Thyroid gland (tissue), 4 donors: ENCODE measurements at regions not wholly inside any gene's neighbourhood (a gene's known extent, or its start where the extent isn't known, plus 50 kb on each side); places are given as distances from the start of the nearest gene placed in this dataset.
"Not testable (repeated sequence)": the region's sequence is repeated elsewhere in the genome, so short reads cannot be mapped to it uniquely, and the experiment has no call there.

ENCODE experiments used
- DNase-seq, 2 donors: peaks; one replicate each; pipeline ENCODE4 v3.0.0-alpha.2; 2019
- H3K27ac ChIP-seq, 3 donors: fragments of 200-600 bp; sonication (generic); 1 replicate in 2 of 3; 2 replicates in 1 of 3; pipeline ENCODE4 v1.5.1; 2016 to 2019; ENCODE audit warnings: mild to moderate bottlenecking in 1 of 3, moderate library complexity in 1 of 3
- H3K27me3 ChIP-seq: fragments of 200-600 bp; sonication (generic); one replicate; pipeline ENCODE4 v1.5.1; 2019
- H3K36me3 ChIP-seq, 2 donors: fragments of 200-600 bp; sonication (generic); one replicate each; pipeline ENCODE4 v1.5.1; 2016 to 2019
- H3K4me1 ChIP-seq, 2 donors: fragments of 200-600 bp; sonication (generic); one replicate each; pipeline ENCODE4 v1.5.1; 2017 to 2019
- H3K4me3 ChIP-seq, 3 donors: fragments of 200-600 bp; sonication (generic); replicated peaks in 1 of 3; 1 replicate in 2 of 3; 2 replicates in 1 of 3; pipeline ENCODE4 v1.5.1; 2016; ENCODE audit warnings: mild to moderate bottlenecking in 1 of 3
- H3K9me3 ChIP-seq: fragments of 200-600 bp; sonication (generic); one replicate; pipeline ENCODE4 v1.5.1; 2017
- POLR2A ChIP-seq, 2 donors: fragments of 450-650 bp; IDR thresholded peaks; one replicate each; pipeline ENCODE4 v1.6.1; 2017; ENCODE audit warnings: antibody characterized with exemption in 2 of 2, mild to moderate bottlenecking in 2 of 2, moderate library complexity in 1 of 2
- WGBS, 2 donors: methylation state at CpG; one replicate each; pipeline ENCODE4 v1.1.5; 2017; 5-methylcytosine and 5-hydroxymethylcytosine counted together
- intact Hi-C: fragments of 100-400 bp; cut with DNase I; formaldehyde crosslinking; loops from one replicate; pipeline ENCODE4 v1.15.1; 2023
- TF ChIP-seq, protein P1 (sequence below), 6 experiments: fragments of 200-600 bp in 3 of 6; fragments of 450-650 bp in 3 of 6; sonication (generic) in 3 of 6; IDR thresholded peaks; one replicate each; pipeline ENCODE4 v1.5.1; 2016 to 2019; ENCODE audit warnings: antibody characterized with exemption in 6 of 6, mild to moderate bottlenecking in 2 of 6, inconsistent platforms in 1 of 6, moderate library complexity in 1 of 6

- 76 to 79% methylated on average over 1 of the region's 1 CpG for WGBS, 2 donors
- H3K27me3 ChIP-seq = no peaks in the 10 kb centered on the region
- H3K9me3 ChIP-seq = no peaks in the 10 kb centered on the region
- H3K4me3 ChIP-seq = no peak overlapping the region
- H3K4me1 ChIP-seq = no peaks in the 10 kb centered on the region
- no peak for DNase-seq
- intact Hi-C loops = no loop called here
- no peak overlapping the region for H3K27ac ChIP-seq
- TF ChIP-seq POLR2A (IDR thresholded peaks at IDR 0.05) = no peak
- TF ChIP-seq, protein P1, sequence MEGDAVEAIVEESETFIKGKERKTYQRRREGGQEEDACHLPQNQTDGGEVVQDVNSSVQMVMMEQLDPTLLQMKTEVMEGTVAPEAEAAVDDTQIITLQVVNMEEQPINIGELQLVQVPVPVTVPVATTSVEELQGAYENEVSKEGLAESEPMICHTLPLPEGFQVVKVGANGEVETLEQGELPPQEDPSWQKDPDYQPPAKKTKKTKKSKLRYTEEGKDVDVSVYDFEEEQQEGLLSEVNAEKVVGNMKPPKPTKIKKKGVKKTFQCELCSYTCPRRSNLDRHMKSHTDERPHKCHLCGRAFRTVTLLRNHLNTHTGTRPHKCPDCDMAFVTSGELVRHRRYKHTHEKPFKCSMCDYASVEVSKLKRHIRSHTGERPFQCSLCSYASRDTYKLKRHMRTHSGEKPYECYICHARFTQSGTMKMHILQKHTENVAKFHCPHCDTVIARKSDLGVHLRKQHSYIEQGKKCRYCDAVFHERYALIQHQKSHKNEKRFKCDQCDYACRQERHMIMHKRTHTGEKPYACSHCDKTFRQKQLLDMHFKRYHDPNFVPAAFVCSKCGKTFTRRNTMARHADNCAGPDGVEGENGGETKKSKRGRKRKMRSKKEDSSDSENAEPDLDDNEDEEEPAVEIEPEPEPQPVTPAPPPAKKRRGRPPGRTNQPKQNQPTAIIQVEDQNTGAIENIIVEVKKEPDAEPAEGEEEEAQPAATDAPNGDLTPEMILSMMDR (IDR thresholded peaks at IDR 0.05) = no peak
- no peaks in the 10 kb centered on the region for H3K36me3 ChIP-seq
Measured at GRCh38 chr1:233461847-233462246, 134.3 kb downstream of the MAP3K21 start.

GRCh38 chr1:233463333-233463732 lies 135.8 kb downstream of the MAP3K21 start:
- 86 to 91% methylated on average over 3 of the region's 3 CpGs for WGBS, 2 donors
- Histone ChIP-seq H3K27me3 (no peaks in the 10 kb centered on the region), H3K27ac (no peak overlapping the region), H3K4me3 (no peak overlapping the region), H3K4me1 (no peaks in the 10 kb centered on the region), H3K36me3 (no peaks in the 10 kb centered on the region), H3K9me3 (no peaks in the 10 kb centered on the region)
- DNase-seq = no peak
- intact Hi-C loops = no loop called here
- TF ChIP-seq, protein P1 (IDR thresholded peaks at IDR 0.05) = no peak
- no peak for TF ChIP-seq POLR2A (IDR thresholded peaks at IDR 0.05)

DNA sequence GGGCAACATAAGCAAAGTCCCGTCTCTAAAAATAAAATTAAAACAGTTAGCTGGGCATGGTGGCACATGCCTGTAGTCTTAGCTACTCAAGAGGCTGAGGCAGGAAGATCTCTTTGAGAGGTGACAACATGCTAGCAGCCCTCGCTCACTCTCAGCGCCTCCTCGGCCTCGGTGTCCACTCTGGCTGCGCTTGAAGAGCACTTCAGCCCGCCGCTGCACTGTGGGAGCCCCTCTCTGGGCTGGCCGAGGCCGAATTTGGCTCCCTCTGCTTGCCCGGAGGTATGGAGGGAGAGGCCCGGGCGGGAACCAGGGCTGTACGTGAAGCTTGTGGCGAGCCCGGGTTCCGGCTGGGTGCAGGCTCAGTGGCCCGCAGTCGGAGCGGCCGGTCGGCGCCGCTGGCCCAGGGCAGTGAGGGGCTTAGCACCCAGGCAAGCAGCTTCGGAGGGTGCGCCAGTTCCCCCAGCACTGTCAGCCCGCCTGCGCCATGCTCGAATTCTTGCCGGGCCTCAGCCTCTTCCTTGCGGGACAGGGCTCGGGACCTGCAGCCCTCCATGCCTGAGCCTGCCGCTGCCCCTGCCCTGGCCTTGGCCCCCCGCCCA lies 138.3 kb downstream of the MAP3K21 start:
- Histone ChIP-seq H3K27ac (no peak overlapping the region), H3K36me3 (no peaks in the 10 kb centered on the region), H3K4me1 (no peaks in the 10 kb centered on the region), H3K4me3 (no peak overlapping the region), H3K9me3 (no peaks in the 10 kb centered on the region), H3K27me3 (no peaks in the 10 kb centered on the region)
- 95 to 97% methylated on average over 11 to 34 of the region's 34 CpGs for WGBS, 2 donors
- intact Hi-C loops = no loop called here
- no peak for DNase-seq
- no peak for TF ChIP-seq POLR2A (IDR thresholded peaks at IDR 0.05)

GRCh38 chr1:233470741-233471499 lies 143.0 kb upstream of the KCNK1 start:
- intact Hi-C loops = no loop called here
- 74 to 77% methylated on average over 6 of the region's 6 CpGs for WGBS, 2 donors
- DNase-seq = no peak
- H3K9me3 ChIP-seq = no peaks in the 10 kb centered on the region
- H3K27me3 ChIP-seq = no peaks in the 10 kb centered on the region
- no peak overlapping the region for H3K27ac ChIP-seq
- no peaks in the 10 kb centered on the region for H3K4me1 ChIP-seq
- no peak for TF ChIP-seq POLR2A (IDR thresholded peaks at IDR 0.05)
- TF ChIP-seq, protein P1 (IDR thresholded peaks at IDR 0.05) = no peak
- no peaks in the 10 kb centered on the region for H3K36me3 ChIP-seq
- H3K4me3 ChIP-seq = no peak overlapping the region

GRCh38 chr1:233471851-233472250 lies 142.1 kb upstream of the KCNK1 start:
- H3K9me3 ChIP-seq, intact Hi-C loops, H3K36me3 ChIP-seq, H3K4me3 ChIP-seq, H3K27ac ChIP-seq, DNase-seq, H3K4me1 ChIP-seq, H3K27me3 ChIP-seq: not testable (repeated sequence)
- 89 to 93% methylated on average over 3 of the region's 3 CpGs for WGBS, 2 donors

DNA sequence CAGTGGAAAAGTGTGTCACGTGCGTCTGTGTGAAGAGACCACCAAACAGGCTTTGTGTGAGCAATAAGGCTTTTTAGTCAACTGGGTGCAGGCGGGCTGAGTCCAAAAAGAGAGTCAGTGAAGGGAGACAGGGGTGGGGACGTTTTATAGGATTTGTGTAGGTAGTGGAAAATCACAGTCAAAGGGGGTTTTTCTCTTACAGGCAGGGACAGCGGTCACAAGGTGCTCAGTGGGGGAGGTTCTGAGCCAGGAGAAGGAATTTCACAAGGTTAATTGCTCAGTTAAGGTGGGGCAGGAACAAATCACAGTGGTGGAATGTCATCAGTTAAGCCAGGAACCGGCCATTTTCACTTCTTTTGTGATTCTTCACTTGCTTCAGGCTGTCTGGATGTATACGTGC lies 141.1 kb upstream of the KCNK1 start:
- H3K9me3 ChIP-seq, intact Hi-C loops, H3K4me1 ChIP-seq, H3K27ac ChIP-seq, DNase-seq, H3K4me3 ChIP-seq, H3K27me3 ChIP-seq, H3K36me3 ChIP-seq: not testable (repeated sequence)
- 74 to 76% methylated on average over 7 of the region's 7 CpGs for WGBS, 2 donors
